HEK293 (cell line): ENCODE measurements at regions not wholly inside any gene's neighbourhood (a gene's known extent, or its start where the extent isn't known, plus 50 kb on each side); places are given as distances from the start of the nearest gene placed in this dataset.

Experiments used
- ATF2 ChIP-seq: fragments of 450-650 bp; formaldehyde crosslinking; IDR thresholded peaks from 2 replicates; pipeline ENCODE4 v1.5.1; 2016; ENCODE audit warnings: missing biosample characterization, missing genetic modification characterization, low read depth
- CTCF ChIP-seq: fragments of 450-650 bp; formaldehyde crosslinking; IDR thresholded peaks from 2 replicates; pipeline ENCODE4 v1.5.1; 2016; ENCODE audit warnings: missing biosample characterization, missing genetic modification characterization
- KLF8 ChIP-seq: fragments of 450-650 bp; formaldehyde crosslinking; IDR thresholded peaks from 2 replicates; pipeline ENCODE4 v1.5.1; 2016; ENCODE audit warnings: missing biosample characterization, missing genetic modification characterization
- PRDM4 ChIP-seq: fragments of 450-650 bp; formaldehyde crosslinking; IDR thresholded peaks from 2 replicates; pipeline ENCODE4 v1.5.1; 2017; ENCODE audit warnings: missing biosample characterization, missing genetic modification characterization
- SETDB1 ChIP-seq: IDR thresholded peaks from one replicate; pipeline ENCODE4 v1.6.1; 2017; ENCODE audit warnings: mild to moderate bottlenecking, low read length, moderate library complexity, mixed read lengths; ENCODE audit not compliant: insufficient read length
- YY1 ChIP-seq: fragments of 450-650 bp; formaldehyde crosslinking; IDR thresholded peaks from 2 replicates; pipeline ENCODE4 v1.5.1; 2018; ENCODE audit warnings: missing biosample characterization, missing genetic modification characterization
- ZBTB1 ChIP-seq: fragments of 450-650 bp; formaldehyde crosslinking; IDR thresholded peaks from 2 replicates; pipeline ENCODE4 v1.5.1; 2016; ENCODE audit warnings: missing biosample characterization, missing genetic modification characterization
- ZBTB48 ChIP-seq: fragments of 450-650 bp; formaldehyde crosslinking; IDR thresholded peaks from 2 replicates; pipeline ENCODE4 v1.5.1; 2016; ENCODE audit warnings: missing biosample characterization, missing genetic modification characterization
- ZNF248 ChIP-seq: fragments of 450-650 bp; formaldehyde crosslinking; IDR thresholded peaks from 2 replicates; pipeline ENCODE4 v1.5.1; 2017; ENCODE audit warnings: missing biosample characterization, missing genetic modification characterization
- ZNF449 ChIP-seq: fragments of 450-650 bp; formaldehyde crosslinking; IDR thresholded peaks from 2 replicates; pipeline ENCODE4 v1.5.1; 2017; ENCODE audit warnings: missing biosample characterization, mild to moderate bottlenecking, missing genetic modification characterization, moderate library complexity
- ZNF555 ChIP-seq: fragments of 450-650 bp; formaldehyde crosslinking; conservative IDR thresholded peaks from 2 replicates; pipeline ENCODE4 v1.5.1; 2017; ENCODE audit warnings: missing biosample characterization, mild to moderate bottlenecking, missing genetic modification characterization, inconsistent platforms
- ZNF843 ChIP-seq: fragments of 450-650 bp; formaldehyde crosslinking; IDR thresholded peaks from 2 replicates; pipeline ENCODE4 v1.5.1; 2016; ENCODE audit warnings: missing biosample characterization, missing genetic modification characterization

- TF ChIP-seq ZNF555: no peak
- no peak for TF ChIP-seq ATF2 (tag by site-specific recombination)
- no peak for TF ChIP-seq YY1 (tag by site-specific recombination)
- no peak for TF ChIP-seq KLF8 (tag by site-specific recombination)
- TF ChIP-seq ZNF248 (tag by site-specific recombination): no peak
- TF ChIP-seq PRDM4 (tag by site-specific recombination): no peak
- no peak for TF ChIP-seq SETDB1
- no peak for TF ChIP-seq CTCF (tag by site-specific recombination)
- TF ChIP-seq ZBTB1 (tag by site-specific recombination): no peak
- no peak for TF ChIP-seq ZNF843 (tag by site-specific recombination)
- TF ChIP-seq ZBTB48: no peak
- TF ChIP-seq ZNF449 (tag by site-specific recombination): no peak
Observed at GRCh38 chrX:4197971-4198370, 484.5 kb upstream of the PRKX start.
